ENCODE measurements at regions not wholly inside any gene's neighbourhood (a gene's known extent, or its start where the extent isn't known, plus 50 kb on each side); places are given as distances from the start of the nearest gene placed in this dataset.

GRCh38 chr11:11742486-11742885, 99.3 kb upstream of the USP47 start:
- DNase-seq = no peak
- Histone ChIP-seq H3K36me3 (no peaks in the 10 kb centered on the region), H3K4me1 (peaks cover 0 to 7% (median 0%) of the 10 kb centered on the region in 3 donors), H3K27me3 (no peaks in the 10 kb centered on the region), H3K4me3 (no peak overlapping the region), H3K27ac (no peak overlapping the region), H3K9me3 (no peaks in the 10 kb centered on the region)
- intact Hi-C loops (cut with DNase I) = no loop called here
- 60 to 100% methylated on average over 1 of the region's 5 CpGs for WGBS, 2 donors
- TF ChIP-seq POLR2A (IDR thresholded peaks at IDR 0.05) = no peak

- H3K27me3 ChIP-seq = peaks cover 0 to 3% (median 0%) of the 10 kb centered on the region in 4 donors
- no peak for DNase-seq
- H3K27ac ChIP-seq = no peak overlapping the region
- no peaks in the 10 kb centered on the region for H3K9me3 ChIP-seq
- no peaks in the 10 kb centered on the region for H3K36me3 ChIP-seq
- intact Hi-C loops (cut with DNase I) = no loop called here
- no peak for TF ChIP-seq CTCF (IDR thresholded peaks at IDR 0.05)
- no peak for TF ChIP-seq POLR2A (IDR thresholded peaks at IDR 0.05)
- 60 to 64% methylated on average over 1 of the region's 1 CpG for WGBS, 2 donors
- peaks cover 0 to 7% (median 0%) of the 10 kb centered on the region in 3 donors for H3K4me1 ChIP-seq
- no peak overlapping the region for H3K4me3 ChIP-seq
Measured at GRCh38 chr11:11740836-11741235, 100.9 kb upstream of the USP47 start.

GRCh38 chr11:11740073-11740702, 101.6 kb upstream of the USP47 start:
- H3K4me1 ChIP-seq = peaks cover 0 to 7% (median 0%) of the 10 kb centered on the region in 3 donors
- no peak overlapping the region for H3K27ac ChIP-seq

GRCh38 chr11:11738370-11738769, 103.4 kb upstream of the USP47 start:
- 84 to 88% methylated on average over 2 of the region's 2 CpGs for WGBS, 2 donors
- intact Hi-C loops (cut with DNase I) = no loop called here
- Histone ChIP-seq H3K27ac (no peak overlapping the region), H3K4me3 (no peak overlapping the region), H3K4me1 (peaks cover 0 to 7% (median 0%) of the 10 kb centered on the region in 3 donors), H3K36me3 (no peaks in the 10 kb centered on the region), H3K27me3 (peaks cover 0 to 3% (median 0%) of the 10 kb centered on the region in 4 donors), H3K9me3 (no peaks in the 10 kb centered on the region)
- DNase-seq = no peak
- no peak for TF ChIP-seq POLR2A (IDR thresholded peaks at IDR 0.05)
- TF ChIP-seq CTCF (IDR thresholded peaks at IDR 0.05) = no peak

More at GRCh38 chr11:11740073-11740702, 101.6 kb upstream of the USP47 start:
- Histone ChIP-seq H3K36me3 (no peaks in the 10 kb centered on the region), H3K9me3 (no peaks in the 10 kb centered on the region), H3K27me3 (peaks cover 0 to 3% (median 0%) of the 10 kb centered on the region in 4 donors), H3K4me3 (no peak overlapping the region)
- 59 to 89% methylated on average over 5 of the region's 6 CpGs for WGBS, 2 donors
- intact Hi-C loops (cut with DNase I) = no loop called here
- no peak for TF ChIP-seq POLR2A (IDR thresholded peaks at IDR 0.05)
- no peak for TF ChIP-seq CTCF (IDR thresholded peaks at IDR 0.05)
- no peak for DNase-seq

GRCh38 chr11:11735586-11735985, 106.2 kb upstream of the USP47 start:
- Histone ChIP-seq H3K9me3 (no peaks in the 10 kb centered on the region), H3K27me3 (peaks cover 0 to 3% (median 0%) of the 10 kb centered on the region in 4 donors), H3K36me3 (no peaks in the 10 kb centered on the region), H3K4me1 (peaks cover 0 to 9% (median 5%) of the 10 kb centered on the region in 3 donors), H3K27ac (no peak overlapping the region), H3K4me3 (no peak overlapping the region)
- 70 to 82% methylated on average over 4 to 5 of the region's 5 CpGs for WGBS, 2 donors
- TF ChIP-seq CTCF (IDR thresholded peaks at IDR 0.05) = no peak
- no peak for TF ChIP-seq POLR2A (IDR thresholded peaks at IDR 0.05)
- intact Hi-C loops (cut with DNase I) = no loop called here
- DNase-seq = no peak

Measured in esophagus squamous epithelium (tissue), 5 donors.